OCI-LY3 (cell line): ENCODE measurements at regions not wholly inside any gene's neighbourhood (a gene's known extent, or its start where the extent isn't known, plus 50 kb on each side); places are given as distances from the start of the nearest gene placed in this dataset.
"Not testable (repeated sequence)": the region's sequence is repeated elsewhere in the genome, so short reads cannot be mapped to it uniquely, and the experiment has no call there.

Experiments used
- H2AFZ ChIP-seq: fragments of 200-600, 300-600 bp; shearing (Covaris generic); 2 replicates; pipeline ENCODE4 v1.6.0; 2014; ENCODE audit warnings: antibody characterized with exemption, low read depth, low read length
- H3K27ac ChIP-seq: fragments of 200-600, 300-600 bp; sonication (generic); 2 replicates; pipeline ENCODE4 v1.5.1; 2014; ENCODE audit warnings: mild to moderate bottlenecking, low read length, moderate library complexity, mixed read lengths
- H3K27me3 ChIP-seq: fragments of 200-600, 300-600 bp; sonication (generic); 2 replicates; pipeline ENCODE4 v1.6.1; 2014; ENCODE audit warnings: low read depth, low read length, mixed read lengths
- H3K36me3 ChIP-seq: fragments of 200-600, 300-600 bp; sonication (generic); replicated peaks from 2 replicates; pipeline ENCODE3; 2014; ENCODE audit warnings: low read depth, low read length, mixed read lengths
- H3K4me1 ChIP-seq: fragments of 300-600, 200-600 bp; sonication (generic); 2 replicates; pipeline ENCODE4 v1.6.1; 2014; ENCODE audit warnings: low read length, mixed read lengths
- H3K4me2 ChIP-seq: fragments of 200-600, 300-600 bp; sonication (generic); 2 replicates; pipeline ENCODE4 v1.6.1; 2014; ENCODE audit warnings: low read length, mixed read lengths
- H3K4me3 ChIP-seq: fragments of 300-600, 200-600 bp; sonication (generic); 2 replicates; pipeline ENCODE4 v1.5.1; 2014; ENCODE audit warnings: antibody characterized with exemption, mild to moderate bottlenecking, low read length, moderate library complexity
- H3K79me2 ChIP-seq: fragments of 300-600, 200-600 bp; shearing (Covaris generic); 2 replicates; pipeline ENCODE4 v1.6.1; 2014; ENCODE audit warnings: mild to moderate bottlenecking, low read length, mixed read lengths
- H3K9ac ChIP-seq: fragments of 300-600, 200-600 bp; shearing (Covaris generic); 2 replicates; pipeline ENCODE4 v1.6.0; 2014; ENCODE audit warnings: mild to moderate bottlenecking, low read length, moderate library complexity
- H3K9me3 ChIP-seq: fragments of 200-600, 300-600 bp; shearing (Covaris generic); 2 replicates; pipeline ENCODE4 v1.6.1; 2014; ENCODE audit warnings: low read length, mixed read lengths; ENCODE audit not compliant: insufficient read depth
- H4K20me1 ChIP-seq: fragments of 200-600, 300-600 bp; sonication (generic); 2 replicates; pipeline ENCODE4 v1.6.1; 2016; ENCODE audit warnings: low read length, mixed read lengths; ENCODE audit not compliant: insufficient read depth
- EZH2phosphoT487 ChIP-seq: fragments of 200-600 bp; shearing (Covaris generic); IDR thresholded peaks from 2 replicates; pipeline ENCODE4 v1.6.1; 2018; ENCODE audit warnings: antibody characterized with exemption, mixed run types, low read depth
- TF ChIP-seq, protein P1 (sequence below): fragments of 200-600, 300-600 bp; sonication (generic); IDR thresholded peaks from 2 replicates; pipeline ENCODE4 v1.5.1; 2014; ENCODE audit warnings: antibody characterized with exemption, low read length, low read depth

DNA sequence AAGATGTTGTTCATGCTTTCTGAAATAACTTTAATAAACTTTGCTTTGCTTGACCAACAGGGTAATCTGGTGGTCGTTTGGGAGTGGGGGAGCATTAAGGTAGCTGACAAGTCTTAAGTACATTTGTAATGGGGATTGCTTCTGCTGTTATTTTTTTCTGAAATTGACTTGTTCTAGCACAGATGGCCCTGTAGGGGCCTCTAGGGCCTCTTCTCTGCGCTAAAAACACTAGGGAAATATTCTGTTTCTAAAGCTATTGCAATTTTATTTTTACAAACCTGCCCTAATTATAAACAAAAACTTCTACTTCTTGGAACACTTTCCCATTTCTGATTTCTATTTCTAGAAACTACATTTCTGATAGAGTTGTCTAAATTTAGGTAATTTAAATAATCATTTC is 191.3 kb upstream of the KCNJ3 start:
- Histone ChIP-seq H3K4me3 (no peak overlapping the region), H4K20me1 (no peaks in the 10 kb centered on the region), H3K27ac (no peak overlapping the region), H3K36me3 (no peaks in the 10 kb centered on the region), H3K9me3 (no peaks in the 10 kb centered on the region), H3K79me2 (no peaks in the 10 kb centered on the region), H3K4me2 (no peak overlapping the region), H2AFZ (no peak overlapping the region), H3K9ac (no peak overlapping the region), H3K27me3 (no peaks in the 10 kb centered on the region), H3K4me1 (no peaks in the 10 kb centered on the region)
- no peak for TF ChIP-seq EZH2phosphoT487
- TF ChIP-seq, protein P1, sequence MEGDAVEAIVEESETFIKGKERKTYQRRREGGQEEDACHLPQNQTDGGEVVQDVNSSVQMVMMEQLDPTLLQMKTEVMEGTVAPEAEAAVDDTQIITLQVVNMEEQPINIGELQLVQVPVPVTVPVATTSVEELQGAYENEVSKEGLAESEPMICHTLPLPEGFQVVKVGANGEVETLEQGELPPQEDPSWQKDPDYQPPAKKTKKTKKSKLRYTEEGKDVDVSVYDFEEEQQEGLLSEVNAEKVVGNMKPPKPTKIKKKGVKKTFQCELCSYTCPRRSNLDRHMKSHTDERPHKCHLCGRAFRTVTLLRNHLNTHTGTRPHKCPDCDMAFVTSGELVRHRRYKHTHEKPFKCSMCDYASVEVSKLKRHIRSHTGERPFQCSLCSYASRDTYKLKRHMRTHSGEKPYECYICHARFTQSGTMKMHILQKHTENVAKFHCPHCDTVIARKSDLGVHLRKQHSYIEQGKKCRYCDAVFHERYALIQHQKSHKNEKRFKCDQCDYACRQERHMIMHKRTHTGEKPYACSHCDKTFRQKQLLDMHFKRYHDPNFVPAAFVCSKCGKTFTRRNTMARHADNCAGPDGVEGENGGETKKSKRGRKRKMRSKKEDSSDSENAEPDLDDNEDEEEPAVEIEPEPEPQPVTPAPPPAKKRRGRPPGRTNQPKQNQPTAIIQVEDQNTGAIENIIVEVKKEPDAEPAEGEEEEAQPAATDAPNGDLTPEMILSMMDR = peak; percentile 18; the same call in 1 of the 2 replicates

DNA sequence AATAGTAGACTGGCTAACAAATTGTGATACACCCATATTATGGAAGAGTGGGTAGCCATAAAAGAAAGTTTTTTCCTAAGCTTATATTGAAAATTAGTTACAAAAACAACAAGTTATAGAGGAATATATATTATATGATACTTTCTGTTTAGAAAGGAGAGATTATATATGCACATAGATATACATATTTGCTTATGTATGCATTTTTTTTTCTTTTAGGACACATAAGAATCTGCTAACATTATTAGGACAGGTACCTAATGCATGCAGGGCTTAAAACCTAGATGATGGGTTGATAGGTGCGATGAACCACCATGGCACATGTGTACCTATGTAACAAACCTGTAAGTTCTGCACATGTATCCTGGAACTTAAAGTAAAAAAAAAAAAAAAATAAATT is 179.6 kb upstream of the KCNJ3 start:
- no peak overlapping the region for H3K4me2 ChIP-seq
- no peaks in the 10 kb centered on the region for H3K4me1 ChIP-seq

DNA sequence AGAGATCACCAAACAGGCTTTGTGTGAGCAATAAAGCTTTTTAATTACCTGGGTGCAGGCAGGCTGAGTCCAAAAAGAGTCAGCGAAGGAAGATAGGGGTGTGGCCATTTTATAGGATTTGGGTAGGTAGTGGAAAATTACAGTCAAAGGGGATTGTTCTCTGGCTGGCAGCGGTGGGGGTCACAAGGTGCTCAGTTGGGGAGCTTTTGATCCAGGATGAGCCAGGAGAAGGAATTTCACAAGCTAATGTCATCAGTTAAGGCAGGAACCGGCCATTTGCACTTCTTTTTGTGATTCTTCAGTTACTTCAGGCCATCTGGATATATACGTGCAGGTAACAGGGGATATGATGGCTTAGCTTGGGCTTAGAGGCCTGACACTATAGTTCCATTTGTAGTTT is 177.5 kb upstream of the KCNJ3 start:
- H3K4me2 ChIP-seq, H3K9me3 ChIP-seq, H3K36me3 ChIP-seq, H2AFZ ChIP-seq, H3K9ac ChIP-seq, H3K27me3 ChIP-seq, H3K4me1 ChIP-seq, H3K79me2 ChIP-seq, H3K27ac ChIP-seq, H4K20me1 ChIP-seq, H3K4me3 ChIP-seq: not testable (repeated sequence)

More for the DNA sequence above, 179.6 kb upstream of the KCNJ3 start:
- Histone ChIP-seq H3K9me3 (no peaks in the 10 kb centered on the region), H3K79me2 (no peaks in the 10 kb centered on the region), H2AFZ (no peak overlapping the region), H3K27ac (no peak overlapping the region), H3K27me3 (no peaks in the 10 kb centered on the region), H4K20me1 (no peaks in the 10 kb centered on the region), H3K36me3 (no peaks in the 10 kb centered on the region), H3K9ac (no peak overlapping the region), H3K4me3 (no peak overlapping the region)
- no peak for TF ChIP-seq EZH2phosphoT487
- TF ChIP-seq, protein P1 = no peak

DNA sequence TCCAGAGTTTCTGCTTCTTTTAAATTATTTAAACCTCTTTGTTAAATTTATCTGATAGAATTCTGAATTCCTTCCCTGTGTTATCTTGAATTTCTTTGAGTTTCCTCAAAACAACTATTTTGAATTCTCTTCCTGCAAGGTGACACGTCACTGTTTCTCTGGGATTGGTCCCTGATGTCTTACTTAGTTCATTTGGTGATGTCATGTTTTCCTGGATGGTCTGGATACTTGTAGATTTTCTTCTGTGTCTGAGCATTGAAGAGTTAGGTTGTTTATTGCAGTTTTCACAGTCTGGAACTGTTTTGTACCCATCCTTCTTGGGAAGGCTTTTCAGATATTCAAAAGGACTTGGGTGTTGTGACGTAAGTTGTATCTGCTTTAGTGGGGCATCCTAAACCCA is 172.3 kb upstream of the KCNJ3 start:
- no peaks in the 10 kb centered on the region for H3K36me3 ChIP-seq
- H3K4me2 ChIP-seq = no peak overlapping the region
- H3K79me2 ChIP-seq = no peaks in the 10 kb centered on the region
- no peaks in the 10 kb centered on the region for H4K20me1 ChIP-seq
- H3K9me3 ChIP-seq = no peaks in the 10 kb centered on the region
- H3K4me3 ChIP-seq = no peak overlapping the region
- H3K9ac ChIP-seq = no peak overlapping the region
- no peak overlapping the region for H2AFZ ChIP-seq
- no peaks in the 10 kb centered on the region for H3K4me1 ChIP-seq
- H3K27ac ChIP-seq = no peak overlapping the region
- no peaks in the 10 kb centered on the region for H3K27me3 ChIP-seq
- TF ChIP-seq EZH2phosphoT487 = no peak
- TF ChIP-seq, protein P1 = no peak

DNA sequence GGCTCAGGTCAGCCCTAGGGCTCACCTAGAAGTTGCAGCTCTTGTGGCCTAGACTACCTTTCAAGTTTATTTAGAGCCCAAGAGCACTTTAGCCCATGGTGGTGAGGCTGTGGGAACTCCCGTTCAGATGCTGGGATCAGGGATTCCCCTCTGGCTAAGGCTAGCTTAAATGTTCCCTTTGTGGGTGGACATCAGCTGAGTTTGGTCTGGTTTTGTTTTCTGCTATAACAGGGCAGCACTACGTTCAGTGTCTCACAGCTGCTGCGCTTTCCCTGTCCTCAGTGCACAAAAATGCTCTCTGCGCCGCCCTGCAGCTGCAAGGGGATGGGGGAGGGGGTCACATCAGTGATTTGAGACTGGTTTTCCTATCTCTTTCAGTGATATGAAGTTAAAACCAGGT is 170.5 kb upstream of the KCNJ3 start:
- Histone ChIP-seq H3K27ac (no peak overlapping the region), H3K4me2 (no peak overlapping the region), H4K20me1 (no peaks in the 10 kb centered on the region), H2AFZ (no peak overlapping the region), H3K4me1 (no peaks in the 10 kb centered on the region), H3K4me3 (no peak overlapping the region), H3K9me3 (no peaks in the 10 kb centered on the region), H3K36me3 (no peaks in the 10 kb centered on the region), H3K79me2 (no peaks in the 10 kb centered on the region), H3K9ac (no peak overlapping the region), H3K27me3 (no peaks in the 10 kb centered on the region)
- TF ChIP-seq, protein P1 = no peak
- TF ChIP-seq EZH2phosphoT487 = no peak
